HG03571 (cell line): ENCODE measurements at regions not wholly inside any gene's neighbourhood (a gene's known extent, or its start where the extent isn't known, plus 50 kb on each side); places are given as distances from the start of the nearest gene placed in this dataset.

Experiments used
- ATAC-seq: cut with Tn5 transposase; IDR thresholded peaks from one replicate; pipeline ENCODE4 v1.9.1; 2021; ENCODE audit not compliant: unreplicated experiment

- ATAC-seq = no peak
Measured at GRCh38 chr4:35591035-35591434, 653.3 kb downstream of the ARAP2 start.

- no peak for ATAC-seq
Measured at GRCh38 chr4:35604252-35604651, 640.1 kb downstream of the ARAP2 start.

GRCh38 chr4:35604724-35605123 lies 639.6 kb downstream of the ARAP2 start:
- no peak for ATAC-seq

GRCh38 chr4:35608205-35608604 lies 636.1 kb downstream of the ARAP2 start:
- no peak for ATAC-seq

- ATAC-seq = no peak
Measured at GRCh38 chr4:35614120-35614519, 630.2 kb downstream of the ARAP2 start.

- no peak for ATAC-seq
Measured at GRCh38 chr4:35639929-35640328, 604.4 kb downstream of the ARAP2 start.

GRCh38 chr4:35643661-35644060 lies 600.7 kb downstream of the ARAP2 start:
- no peak for ATAC-seq

- no peak for ATAC-seq
Measured at GRCh38 chr4:35644591-35644990, 599.7 kb downstream of the ARAP2 start.

- ATAC-seq = no peak
Measured at GRCh38 chr4:35649011-35649410, 595.3 kb downstream of the ARAP2 start.

GRCh38 chr4:35649778-35650177 lies 594.5 kb downstream of the ARAP2 start:
- ATAC-seq = no peak

GRCh38 chr4:35652197-35652596 lies 592.1 kb downstream of the ARAP2 start:
- ATAC-seq = no peak

- ATAC-seq = no peak
Measured at GRCh38 chr4:35653451-35653850, 590.9 kb downstream of the ARAP2 start.

GRCh38 chr4:35673137-35673536 lies 571.2 kb downstream of the ARAP2 start:
- no peak for ATAC-seq

GRCh38 chr4:35684755-35685154 lies 559.6 kb downstream of the ARAP2 start:
- ATAC-seq = no peak

- ATAC-seq = no peak
Measured at GRCh38 chr4:35689870-35690269, 554.4 kb downstream of the ARAP2 start.

GRCh38 chr4:35690271-35690670 lies 554.0 kb downstream of the ARAP2 start:
- ATAC-seq = no peak

- ATAC-seq = no peak
Measured at GRCh38 chr4:35695003-35695402, 549.3 kb downstream of the ARAP2 start.

- ATAC-seq = no peak
Measured at GRCh38 chr4:35695421-35695820, 548.9 kb downstream of the ARAP2 start.

- ATAC-seq = peak; percentile 92
Measured at GRCh38 chr4:35697210-35697736, 547.0 kb downstream of the ARAP2 start.

GRCh38 chr4:35700663-35701062 lies 543.7 kb downstream of the ARAP2 start:
- ATAC-seq = no peak

- ATAC-seq = no peak
Measured at GRCh38 chr4:35709080-35709479, 535.2 kb downstream of the ARAP2 start.

- no peak for ATAC-seq
Measured at GRCh38 chr4:35710343-35710742, 534.0 kb downstream of the ARAP2 start.

- no peak for ATAC-seq
Measured at GRCh38 chr4:35711127-35711526, 533.2 kb downstream of the ARAP2 start.

- ATAC-seq = no peak
Measured at GRCh38 chr4:35723973-35724372, 520.3 kb downstream of the ARAP2 start.
